A549 (cell line): ENCODE measurements at regions not wholly inside any gene's neighbourhood (a gene's known extent, or its start where the extent isn't known, plus 50 kb on each side); places are given as distances from the start of the nearest gene placed in this dataset.

Source experiments
- EP300 ChIP-seq, 2 experiments: fragments of >200 bp; sonication (Bioruptor Twin); formaldehyde crosslinking; IDR thresholded peaks; 2 replicates in 1 of 2; 3 replicates in 1 of 2; pipeline ENCODE4 v1.6.1; 2016 to 2017
- JUN ChIP-seq, 2 experiments: fragments of >200 bp; sonication (Bioruptor Twin); formaldehyde crosslinking; IDR thresholded peaks; 2 replicates in 1 of 2; 3 replicates in 1 of 2; pipeline ENCODE4 v1.6.1; 2016 to 2017
- JUNB ChIP-seq: fragments of >200 bp; sonication (Bioruptor Twin); formaldehyde crosslinking; IDR thresholded peaks from 2 replicates; pipeline ENCODE4 v1.6.1; 2016
- TF ChIP-seq, protein P1 (sequence below): IDR thresholded peaks from 2 replicates; pipeline ENCODE4 v1.6.1; 2012
- TF ChIP-seq, protein P2 (sequence below): fragments of 450-650 bp; IDR thresholded peaks from 2 replicates; pipeline ENCODE4 v1.6.1; 2014; ENCODE audit warnings: antibody characterized with exemption
- TF ChIP-seq, protein P3 (sequence below): fragments of 150-350 bp; IDR thresholded peaks from 2 replicates; pipeline ENCODE4 v1.6.1; 2014; ENCODE audit warnings: low read depth, mild to moderate bottlenecking, low read length

DNA sequence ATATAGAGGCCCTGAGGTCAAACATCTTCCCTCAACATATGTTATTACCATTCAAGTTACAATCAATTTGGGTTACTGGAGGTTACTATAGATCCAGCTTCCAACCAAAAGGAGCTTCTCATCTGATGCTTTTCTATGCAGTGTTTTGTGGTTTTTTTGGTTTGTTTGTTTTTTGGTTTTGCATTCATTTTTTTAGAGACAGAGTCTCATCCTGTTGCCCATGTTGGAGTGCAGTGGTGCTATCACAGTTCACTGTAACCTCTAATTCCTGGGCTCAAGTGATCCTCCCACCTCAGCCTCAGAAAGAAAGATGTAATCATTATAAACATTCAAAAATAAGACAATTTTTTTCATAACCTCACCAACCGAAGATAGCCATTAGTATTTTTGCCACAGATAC is 124.4 kb upstream of the JARID2 start:
- TF ChIP-seq, protein P1, sequence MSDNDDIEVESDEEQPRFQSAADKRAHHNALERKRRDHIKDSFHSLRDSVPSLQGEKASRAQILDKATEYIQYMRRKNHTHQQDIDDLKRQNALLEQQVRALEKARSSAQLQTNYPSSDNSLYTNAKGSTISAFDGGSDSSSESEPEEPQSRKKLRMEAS = no peak
- TF ChIP-seq EP300 (IDR thresholded peaks at IDR 0.05) (no peak), JUNB (no peak), JUN (IDR thresholded peaks at IDR 0.05) (no peak)
- TF ChIP-seq, protein P2, sequence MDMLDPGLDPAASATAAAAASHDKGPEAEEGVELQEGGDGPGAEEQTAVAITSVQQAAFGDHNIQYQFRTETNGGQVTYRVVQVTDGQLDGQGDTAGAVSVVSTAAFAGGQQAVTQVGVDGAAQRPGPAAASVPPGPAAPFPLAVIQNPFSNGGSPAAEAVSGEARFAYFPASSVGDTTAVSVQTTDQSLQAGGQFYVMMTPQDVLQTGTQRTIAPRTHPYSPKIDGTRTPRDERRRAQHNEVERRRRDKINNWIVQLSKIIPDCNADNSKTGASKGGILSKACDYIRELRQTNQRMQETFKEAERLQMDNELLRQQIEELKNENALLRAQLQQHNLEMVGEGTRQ = no peak
- TF ChIP-seq, protein P3, sequence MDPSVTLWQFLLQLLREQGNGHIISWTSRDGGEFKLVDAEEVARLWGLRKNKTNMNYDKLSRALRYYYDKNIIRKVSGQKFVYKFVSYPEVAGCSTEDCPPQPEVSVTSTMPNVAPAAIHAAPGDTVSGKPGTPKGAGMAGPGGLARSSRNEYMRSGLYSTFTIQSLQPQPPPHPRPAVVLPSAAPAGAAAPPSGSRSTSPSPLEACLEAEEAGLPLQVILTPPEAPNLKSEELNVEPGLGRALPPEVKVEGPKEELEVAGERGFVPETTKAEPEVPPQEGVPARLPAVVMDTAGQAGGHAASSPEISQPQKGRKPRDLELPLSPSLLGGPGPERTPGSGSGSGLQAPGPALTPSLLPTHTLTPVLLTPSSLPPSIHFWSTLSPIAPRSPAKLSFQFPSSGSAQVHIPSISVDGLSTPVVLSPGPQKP = no peak
